Smooth muscle cell of the brain vasculature (primary cell): ENCODE measurements at regions not wholly inside any gene's neighbourhood (a gene's known extent, or its start where the extent isn't known, plus 50 kb on each side); places are given as distances from the start of the nearest gene placed in this dataset.

ENCODE experiments used
- DNase-seq: peaks from one replicate; pipeline ENCODE4 v3.0.0-alpha.2; 2012; ENCODE audit warnings: low read depth, low spot score

DNA sequence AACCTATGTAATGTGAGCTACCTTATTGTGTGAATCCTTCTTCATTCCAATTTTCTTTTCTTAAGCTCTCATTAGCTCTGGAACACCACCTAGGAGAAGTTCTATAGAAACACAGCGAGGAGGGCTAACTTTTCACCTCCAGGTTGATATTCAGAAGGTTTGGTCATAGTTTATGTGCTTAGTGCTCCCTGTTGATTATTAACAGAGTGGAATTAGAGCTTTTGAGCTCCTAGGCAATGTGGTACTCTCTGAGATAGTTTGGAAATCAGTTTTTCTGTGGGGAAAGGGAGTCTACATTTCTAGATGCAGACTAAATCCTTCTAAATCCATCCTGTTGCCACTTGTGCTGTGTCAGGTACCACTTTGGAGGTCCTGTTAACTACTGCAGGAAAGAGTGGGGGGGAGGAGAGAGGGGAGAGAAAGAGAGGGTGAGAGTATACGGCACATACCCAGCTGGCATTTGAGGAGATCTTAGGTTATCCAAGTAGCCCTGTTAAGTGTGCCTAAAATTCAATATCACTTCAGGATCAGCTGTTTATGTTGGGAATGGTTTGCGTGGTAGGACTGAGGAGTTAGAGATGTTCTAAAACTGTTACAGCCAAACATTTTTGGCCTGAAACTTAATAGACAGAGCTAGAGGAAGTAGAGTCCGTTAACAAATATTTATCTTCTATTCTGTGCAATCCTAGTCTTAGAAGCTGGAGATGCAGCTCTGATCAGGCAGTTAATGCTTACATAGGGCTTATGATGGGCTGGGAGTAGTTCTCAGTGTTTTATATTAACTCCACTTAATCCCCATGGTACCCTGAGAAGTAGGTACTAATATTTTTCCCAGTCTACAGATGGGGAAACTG is 117.5 kb upstream of the PROK2 start:
- no peak for DNase-seq

DNA sequence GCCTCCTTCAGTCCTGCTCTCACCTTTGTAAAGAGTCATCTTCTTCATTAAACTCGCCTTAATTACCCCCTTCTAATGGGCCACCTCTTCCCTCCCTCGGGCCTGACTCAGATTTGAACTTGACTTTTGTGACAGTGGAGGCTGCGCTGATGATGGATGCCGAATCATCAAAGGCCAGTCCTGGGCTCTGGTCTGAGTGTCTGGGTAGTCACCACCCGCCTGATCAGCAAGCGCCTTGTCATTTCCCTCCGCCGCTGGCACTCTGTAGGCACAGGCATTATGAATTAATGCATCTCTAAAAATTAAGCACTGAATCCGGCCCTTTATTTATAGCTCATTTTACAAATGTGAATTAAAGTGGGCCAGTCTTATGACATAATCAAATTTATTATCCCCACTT is 116.7 kb upstream of the PROK2 start:
- no peak for DNase-seq

DNA sequence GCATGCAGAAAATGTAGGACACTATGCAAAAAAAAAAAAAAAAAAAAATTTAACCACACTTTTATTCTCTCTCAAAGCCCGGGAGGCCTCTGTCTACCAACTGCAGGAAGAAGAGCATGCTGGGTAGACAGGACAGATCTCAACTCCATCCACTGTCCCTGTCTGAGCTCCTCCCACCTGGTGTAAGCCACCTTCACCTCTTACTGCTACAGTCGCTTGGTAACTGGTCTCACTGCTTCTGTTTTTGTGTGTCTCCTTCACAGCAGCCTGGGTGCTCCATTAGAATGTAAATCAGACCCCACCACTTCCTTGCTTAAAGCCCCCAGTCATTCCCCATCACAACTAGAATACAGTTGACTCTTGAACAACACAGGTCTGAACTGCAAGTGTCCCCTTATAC is 115.1 kb upstream of the PROK2 start:
- no peak for DNase-seq

DNA sequence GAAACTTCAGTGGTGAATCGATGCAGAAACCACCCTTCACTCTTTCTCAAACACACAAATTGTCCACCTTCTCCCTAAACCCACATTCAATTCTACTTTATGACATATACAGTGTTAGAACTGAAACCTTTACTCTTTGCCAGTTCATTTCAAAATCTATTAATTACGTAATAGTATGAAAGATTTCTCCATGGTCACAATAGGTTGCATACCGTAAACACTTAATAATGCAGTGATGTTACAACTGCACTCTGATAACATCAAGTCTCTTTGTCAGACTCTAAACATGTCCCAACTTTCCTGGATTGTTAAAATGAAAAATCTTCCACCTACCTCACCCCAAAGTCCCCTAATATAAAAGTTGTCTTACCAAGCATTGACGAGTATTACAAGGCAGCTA is 111.8 kb upstream of the PROK2 start:
- no peak for DNase-seq

DNA sequence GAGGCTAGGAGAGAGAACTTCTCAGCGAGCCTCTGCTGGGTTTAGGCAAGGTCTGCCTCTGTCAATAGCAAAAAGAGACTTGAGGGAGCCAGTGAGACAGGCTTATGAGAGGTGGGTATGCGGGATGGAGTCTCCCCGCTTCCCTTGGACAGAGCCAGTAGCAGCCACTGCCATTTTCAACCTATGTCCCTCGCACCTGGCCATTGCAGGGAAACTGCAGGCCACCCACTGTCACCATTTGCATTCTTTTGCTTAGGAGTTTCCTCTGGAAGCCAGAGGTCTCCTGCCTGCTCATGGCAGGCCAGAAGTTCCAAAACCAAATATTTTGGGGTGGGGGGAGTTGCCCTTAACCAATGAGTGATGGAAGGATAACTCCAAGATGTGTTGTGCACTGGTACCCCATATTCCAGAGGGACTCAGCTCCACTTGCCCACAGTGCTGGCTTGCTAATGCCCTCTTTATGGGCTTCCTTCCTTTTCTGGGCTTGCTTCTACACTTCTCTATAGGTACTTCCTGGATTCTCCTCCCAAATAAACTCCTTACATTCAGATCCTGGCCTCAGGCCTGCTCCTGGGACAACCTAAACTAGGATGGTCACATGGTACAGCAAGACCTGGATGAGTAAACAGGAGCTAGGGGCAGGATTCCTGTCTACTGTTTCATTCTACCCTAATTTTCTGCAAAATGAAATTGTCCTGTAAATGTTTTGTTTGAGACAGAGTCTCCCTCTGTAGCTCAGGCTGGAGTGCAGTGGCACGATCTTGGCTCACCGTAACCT is 108.9 kb upstream of the PROK2 start:
- DNase-seq = no peak

DNA sequence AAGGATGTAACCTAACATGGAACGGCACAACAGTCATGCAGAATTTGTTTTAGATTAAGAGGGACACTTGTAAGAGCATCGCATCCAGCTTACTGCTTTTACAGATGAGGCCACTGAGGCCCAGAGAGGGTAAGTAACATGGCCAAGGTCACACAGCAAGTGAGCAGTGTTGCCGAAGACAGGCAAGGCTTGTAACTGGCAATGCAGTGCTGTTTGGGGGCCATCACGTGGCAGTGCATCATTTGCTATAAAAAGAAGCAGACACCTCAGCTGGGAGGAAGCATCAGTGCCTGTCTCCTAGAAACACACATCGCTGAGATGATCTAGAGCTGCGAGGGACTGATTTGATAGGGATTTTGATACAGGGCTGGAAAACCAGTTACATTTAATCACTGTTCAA is 108.2 kb upstream of the PROK2 start:
- no peak for DNase-seq

DNA sequence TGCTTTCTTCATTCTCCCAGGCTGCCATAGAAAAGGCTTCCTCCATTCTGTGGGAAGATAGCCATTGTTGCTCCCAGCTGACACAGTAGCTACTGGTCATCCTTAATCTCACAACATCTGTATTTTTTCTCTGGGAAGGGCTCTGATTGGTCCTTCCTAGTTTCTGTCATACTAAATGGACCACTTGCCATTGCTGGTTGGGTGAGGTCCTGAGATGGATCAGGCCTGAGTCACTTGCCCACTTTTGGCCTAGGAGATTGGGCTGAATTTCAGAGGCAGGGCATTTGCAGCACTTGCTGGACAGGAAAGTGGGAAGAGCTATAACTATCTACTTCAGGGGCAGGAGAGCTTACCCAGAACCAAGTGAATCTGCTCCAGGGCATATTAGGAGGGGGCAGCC is 106.5 kb upstream of the PROK2 start:
- no peak for DNase-seq

DNA sequence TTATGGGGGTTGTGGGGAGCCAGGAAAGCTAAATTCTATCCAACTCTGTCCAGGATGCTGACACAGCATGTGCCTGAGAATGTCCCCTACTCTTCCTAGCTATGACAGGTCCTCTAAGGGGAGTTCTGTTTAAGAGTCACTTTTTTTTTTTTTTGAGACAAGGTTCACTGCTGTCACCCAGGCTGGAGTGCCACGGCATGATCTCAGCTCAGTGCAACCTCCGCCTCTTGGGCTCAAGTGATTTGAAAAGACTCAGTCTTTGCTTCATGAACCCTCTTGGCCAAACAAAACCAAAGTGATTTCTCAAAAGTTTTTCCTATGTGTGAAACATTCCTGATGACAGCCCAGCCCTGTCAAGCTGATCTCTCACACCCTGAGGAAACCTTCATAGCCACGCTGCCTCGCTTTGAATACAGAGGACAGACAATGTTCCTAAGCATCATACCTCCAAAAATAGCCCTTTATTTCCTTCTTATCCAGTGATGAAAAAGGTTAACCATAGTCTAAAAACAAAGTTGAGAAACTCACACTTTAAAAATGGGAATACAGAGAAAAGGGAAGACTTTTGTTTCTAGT is 105.5 kb upstream of the PROK2 start:
- DNase-seq = no peak

DNA sequence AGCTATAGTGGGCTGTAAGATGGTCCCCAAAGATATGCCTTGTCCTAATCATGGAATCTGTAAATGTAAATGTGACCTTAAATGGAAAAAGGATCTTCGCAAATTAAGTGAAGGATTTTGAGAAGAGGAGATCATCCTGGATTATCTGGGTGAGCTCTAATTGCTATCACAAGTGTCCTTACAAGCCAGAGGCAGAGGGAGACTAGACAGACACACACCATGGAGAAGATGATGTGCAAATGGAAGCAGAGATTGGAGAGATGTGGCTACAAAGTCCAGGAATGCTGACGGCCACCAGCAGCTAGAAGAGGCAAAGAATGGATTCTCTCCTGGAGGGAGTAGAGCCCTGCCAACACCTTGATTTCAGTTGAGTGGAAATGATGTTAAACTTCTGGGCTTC is 102.3 kb upstream of the PROK2 start:
- no peak for DNase-seq

DNA sequence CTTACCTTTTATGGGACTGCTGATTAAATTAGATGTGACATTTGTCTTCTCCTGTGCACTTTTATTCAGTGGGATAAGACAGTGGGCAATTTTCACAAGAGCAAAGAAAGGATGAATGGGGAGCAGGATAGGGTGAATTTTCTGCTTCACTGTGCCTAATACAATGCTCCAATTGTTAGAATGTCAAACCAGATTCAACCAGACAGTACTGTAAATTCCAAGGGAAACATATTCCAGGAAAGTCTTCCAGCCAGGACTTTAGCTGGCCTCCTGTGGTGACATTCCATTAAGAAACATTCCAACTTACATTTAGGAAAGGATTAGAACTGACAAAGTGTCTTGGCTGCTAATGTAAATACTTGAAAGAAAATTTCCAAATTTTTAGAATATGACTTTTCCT is 100.1 kb upstream of the PROK2 start:
- no peak for DNase-seq

DNA sequence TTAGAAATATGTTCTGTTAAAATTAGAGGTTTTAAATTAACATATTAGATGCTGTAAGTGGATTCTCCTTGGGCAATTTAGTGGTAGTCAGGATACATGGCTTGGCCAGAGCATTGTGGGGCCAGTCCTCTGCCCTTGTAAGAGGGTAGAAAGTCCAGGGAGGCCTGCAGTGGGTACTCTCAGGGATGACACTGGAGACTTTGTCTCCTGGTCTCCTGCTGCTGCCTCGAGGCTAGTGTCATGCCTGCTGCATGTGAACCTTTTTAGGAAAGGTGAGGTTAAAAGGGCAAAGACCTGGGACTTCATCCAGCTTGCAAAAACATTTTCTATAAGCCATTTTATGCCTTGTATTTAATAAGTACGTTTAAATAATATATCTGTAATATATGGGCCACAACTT is 96.8 kb upstream of the PROK2 start:
- no peak for DNase-seq

DNA sequence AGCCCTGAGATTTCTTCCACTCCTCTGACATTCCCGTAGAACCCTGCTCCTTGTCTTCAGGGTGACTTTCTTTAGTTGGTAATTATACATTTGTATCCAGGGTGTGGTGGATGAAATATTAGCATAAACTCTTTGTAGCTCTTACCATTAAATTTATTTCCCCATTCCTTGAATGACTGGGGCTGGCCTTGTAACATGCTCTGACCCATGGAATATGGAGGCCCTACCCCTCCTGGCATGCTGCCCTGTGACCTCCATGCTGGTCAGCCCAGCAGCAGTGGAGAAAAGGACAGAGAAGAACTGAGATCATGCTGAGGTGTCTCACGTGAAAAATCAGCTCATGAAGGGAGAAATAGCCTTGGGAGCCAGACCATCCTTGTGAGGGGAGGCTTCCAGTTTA is 96.1 kb upstream of the PROK2 start:
- DNase-seq = no peak

DNA sequence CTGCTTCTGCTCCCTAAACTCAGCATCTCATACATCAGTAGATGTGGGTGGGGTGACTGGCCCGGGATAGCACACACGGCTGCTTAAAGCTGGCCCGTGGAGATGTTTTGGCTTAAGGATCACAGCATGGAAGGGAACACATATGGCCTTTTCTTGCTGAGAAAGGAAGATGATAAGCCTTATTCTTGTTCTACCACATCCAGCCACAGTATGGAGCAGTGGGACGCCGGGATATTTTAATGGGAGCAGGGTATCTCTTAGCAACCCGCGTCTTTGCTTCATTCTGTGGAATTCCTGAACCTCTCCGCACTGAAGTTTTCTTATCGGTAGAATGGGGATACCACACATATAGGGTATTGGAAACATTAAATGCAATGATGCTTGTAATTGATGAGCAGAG is 94.1 kb upstream of the PROK2 start:
- DNase-seq = no peak

DNA sequence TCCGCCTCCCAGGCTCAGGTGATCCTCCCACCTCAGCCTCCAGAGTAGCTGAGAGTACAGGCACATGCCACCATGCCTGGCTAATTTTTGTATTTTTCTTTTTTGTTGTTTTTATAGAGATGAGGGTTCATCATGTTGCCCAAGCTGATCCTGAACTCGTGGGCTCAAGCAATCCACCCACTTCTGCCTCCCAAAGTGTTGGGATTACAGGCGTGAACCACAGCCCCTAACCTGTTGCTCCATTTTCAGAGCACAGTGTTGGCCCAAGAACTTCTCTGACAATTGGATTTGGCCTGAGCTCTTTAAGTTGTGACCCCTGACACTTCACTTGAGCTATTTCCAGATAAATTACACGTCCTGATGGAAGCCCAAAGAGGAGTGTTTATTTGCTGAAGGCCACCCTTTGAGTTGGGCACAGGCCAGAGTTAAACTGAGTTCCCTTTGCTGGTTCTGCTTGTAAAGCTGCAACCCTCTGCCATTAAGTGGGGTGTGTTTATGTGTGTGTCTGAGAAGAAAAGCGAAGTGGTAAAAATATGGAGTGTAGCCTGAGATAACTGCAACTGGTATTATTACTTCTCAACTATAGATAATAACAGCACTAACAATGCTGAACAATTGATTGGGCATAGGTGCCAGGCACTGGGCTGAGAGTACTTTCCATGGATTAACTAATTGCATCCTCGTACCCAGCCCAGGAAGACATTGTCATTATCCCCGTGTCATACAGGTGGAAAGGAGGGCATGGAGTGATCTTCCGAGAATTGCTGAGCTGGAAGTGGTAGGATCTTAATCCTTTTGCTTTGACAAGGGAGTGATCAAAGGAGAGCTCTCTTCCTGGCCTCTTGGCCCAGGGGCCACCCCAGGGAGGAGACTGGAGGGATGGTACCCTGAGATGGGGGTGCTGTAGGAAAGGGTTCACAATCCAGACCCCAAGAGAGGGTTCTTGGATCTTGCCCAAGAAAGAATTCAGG is 91.5 kb upstream of the PROK2 start:
- DNase-seq = no peak

DNA sequence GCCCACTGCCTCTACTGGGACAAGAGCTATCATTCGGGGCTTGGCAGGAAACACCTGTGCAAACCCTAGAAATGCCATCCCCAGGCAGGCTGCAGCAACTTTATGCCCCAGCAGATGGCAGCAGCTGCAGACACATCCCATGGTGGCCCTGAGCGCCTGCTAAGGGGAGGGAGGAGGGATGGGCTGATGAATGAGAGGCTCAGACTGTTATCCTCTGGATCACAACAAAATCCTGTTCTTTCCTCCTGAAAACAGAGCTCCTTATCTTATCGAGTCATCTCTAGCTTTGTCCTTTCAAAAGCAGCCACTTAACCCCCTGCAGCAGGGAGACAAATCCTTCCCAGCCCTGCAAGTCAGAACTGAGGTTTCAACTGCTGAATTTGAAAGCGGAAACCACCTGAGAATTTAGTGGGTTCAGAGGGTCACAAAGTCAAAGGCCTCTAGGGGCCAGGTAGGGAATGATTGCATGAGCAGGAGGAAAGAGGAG is 90.6 kb upstream of the PROK2 start:
- peak; percentile 24 for DNase-seq

DNA sequence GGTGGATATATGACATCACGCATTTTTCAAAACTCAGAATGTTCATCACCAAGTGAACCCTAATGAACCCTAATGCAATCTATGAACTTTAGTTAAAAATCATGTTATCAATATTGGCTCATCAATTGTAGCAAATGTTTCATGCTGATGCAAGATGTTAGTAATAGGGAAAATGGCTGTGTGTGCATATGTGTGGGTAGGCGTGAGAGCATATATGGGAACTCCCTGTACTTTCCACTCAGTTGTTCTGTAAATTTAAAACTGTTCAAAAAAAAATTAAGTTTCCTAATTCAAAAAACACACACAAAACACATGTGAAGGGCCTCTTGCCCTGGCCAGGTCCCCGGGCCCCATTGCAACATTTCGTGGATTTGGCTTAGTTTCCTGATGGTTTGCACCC is 89.7 kb upstream of the PROK2 start:
- no peak for DNase-seq

DNA sequence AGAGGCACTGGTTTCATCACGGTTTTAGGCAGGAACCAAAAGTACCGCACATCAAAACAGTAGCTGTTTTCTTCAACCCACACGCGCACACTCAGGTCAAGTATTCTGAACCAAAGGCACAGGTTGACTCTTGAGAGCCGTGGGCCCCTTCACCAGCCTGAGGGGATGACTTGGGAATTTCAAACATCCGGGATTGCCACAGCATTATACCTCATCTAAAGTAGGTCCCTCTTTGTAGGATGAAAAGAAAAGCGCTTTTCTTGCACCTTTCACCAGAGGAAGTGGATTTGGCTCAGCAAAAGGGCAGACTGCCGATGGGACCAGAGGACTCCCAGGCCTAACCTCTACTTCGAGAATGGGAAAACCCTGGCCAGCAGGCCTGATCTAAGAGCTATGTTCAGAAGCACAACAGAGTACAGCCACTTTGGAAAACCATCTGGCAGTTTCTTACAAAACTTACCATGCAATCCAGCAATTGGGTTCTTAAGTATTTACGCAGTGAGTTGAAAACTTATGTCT is 88.2 kb upstream of the PROK2 start:
- DNase-seq = no peak

DNA sequence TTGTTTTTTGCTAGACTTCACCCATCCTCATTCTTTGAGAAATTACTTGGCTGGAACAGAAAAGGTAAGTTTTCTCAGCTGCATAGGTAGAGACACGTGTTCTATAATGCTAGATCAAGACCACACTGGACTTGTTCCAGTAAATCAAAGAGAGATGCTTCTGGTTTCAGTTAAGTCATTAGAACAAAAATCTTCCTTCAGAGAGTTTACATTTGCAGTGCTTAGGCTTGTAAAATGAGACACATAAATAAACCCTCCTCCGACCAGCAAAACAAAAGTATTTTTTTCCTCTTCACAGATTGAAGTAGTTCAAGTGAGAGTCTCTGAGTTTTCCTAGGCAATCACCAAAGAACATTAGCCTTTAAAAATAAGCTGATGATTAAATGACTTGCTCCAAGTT is 87.3 kb upstream of the PROK2 start:
- DNase-seq = no peak

DNA sequence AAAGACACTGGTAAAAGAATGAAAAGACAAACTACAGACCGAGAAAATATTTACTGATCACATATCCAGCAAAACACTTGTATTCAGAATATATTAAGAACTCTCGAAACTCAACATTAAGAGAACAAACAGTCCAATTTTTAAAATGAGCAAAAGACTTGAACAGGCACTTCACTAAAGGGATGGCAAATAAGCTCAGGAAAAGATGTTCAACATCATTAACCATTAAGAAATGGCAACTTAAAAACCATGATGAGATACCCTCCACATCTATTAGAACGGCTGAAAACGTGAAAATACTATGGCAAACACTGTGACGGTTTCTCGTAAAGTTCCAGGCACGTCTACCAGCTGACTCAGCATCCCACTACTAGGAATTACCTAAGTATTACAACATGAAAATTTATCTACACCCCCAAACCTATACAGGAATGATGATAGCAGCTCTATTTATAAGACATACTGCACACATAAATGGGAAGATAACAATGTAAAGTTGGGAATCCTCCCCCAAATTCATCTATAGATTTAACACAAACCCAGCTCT is 86.1 kb upstream of the PROK2 start:
- DNase-seq = no peak

DNA sequence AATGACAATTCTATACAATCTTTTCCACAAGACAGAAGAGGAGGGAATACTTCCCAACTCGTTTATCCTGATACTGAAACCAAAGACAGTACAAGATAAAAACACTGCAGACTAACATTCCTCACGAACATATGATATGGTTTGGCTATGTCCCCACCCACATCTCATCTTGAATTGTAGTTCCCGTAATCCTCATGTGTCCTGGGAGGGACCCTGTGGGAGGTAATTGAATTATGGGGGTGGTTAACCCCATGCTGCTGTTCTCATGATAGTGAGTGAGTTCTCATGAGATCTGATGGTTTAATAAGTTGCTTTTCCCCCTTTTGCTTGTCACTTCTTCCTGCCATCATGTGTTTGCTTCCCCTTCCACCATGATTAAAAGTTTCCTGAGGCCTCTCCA is 83.9 kb upstream of the PROK2 start:
- DNase-seq = no peak

DNA sequence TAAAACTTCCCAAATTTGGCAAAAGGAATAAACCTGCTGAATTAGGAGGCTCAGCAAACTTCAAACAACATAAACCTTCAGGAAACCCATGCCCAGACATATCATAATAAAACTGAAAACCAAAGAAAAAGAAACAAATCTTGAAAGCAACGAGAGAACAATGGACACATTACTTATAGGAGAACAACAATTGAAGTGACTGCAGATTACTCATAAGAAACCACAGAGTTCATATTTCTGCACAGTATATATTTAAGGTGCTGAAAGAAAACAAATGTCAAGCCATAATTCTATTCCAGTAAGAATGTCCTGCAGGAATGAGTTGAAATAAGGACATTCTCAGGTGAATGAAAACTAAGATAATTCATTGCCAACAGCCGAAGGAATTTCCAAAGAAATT is 80.8 kb upstream of the PROK2 start:
- no peak for DNase-seq
